Right lobe of liver (tissue), 4 donors: ENCODE measurements at regions not wholly inside any gene's neighbourhood (a gene's known extent, or its start where the extent isn't known, plus 50 kb on each side); places are given as distances from the start of the nearest gene placed in this dataset.

Experiments used
- POLR2A ChIP-seq: fragments of 450-650 bp; IDR thresholded peaks from one replicate; pipeline ENCODE4 v1.6.1; 2017; ENCODE audit warnings: antibody characterized with exemption, mild to moderate bottlenecking
- TF ChIP-seq, protein P1 (sequence below), 4 donors: fragments of 200-600 bp in 3 of 4; fragments of 450-650 bp in 1 of 4; IDR thresholded peaks; one replicate each; pipeline versions ENCODE4 v1.5.1 to v1.8.0; 2016 to 2022; ENCODE audit warnings: antibody characterized with exemption in 4 of 4, mild to moderate bottlenecking in 2 of 4
- donor health status: DM: no; HTN: no; CAD: no.
- donor health status: DM: no; HTN: no; CAD: no.
- donor health status: DM: no; HTN: yes; CAD: no.

DNA sequence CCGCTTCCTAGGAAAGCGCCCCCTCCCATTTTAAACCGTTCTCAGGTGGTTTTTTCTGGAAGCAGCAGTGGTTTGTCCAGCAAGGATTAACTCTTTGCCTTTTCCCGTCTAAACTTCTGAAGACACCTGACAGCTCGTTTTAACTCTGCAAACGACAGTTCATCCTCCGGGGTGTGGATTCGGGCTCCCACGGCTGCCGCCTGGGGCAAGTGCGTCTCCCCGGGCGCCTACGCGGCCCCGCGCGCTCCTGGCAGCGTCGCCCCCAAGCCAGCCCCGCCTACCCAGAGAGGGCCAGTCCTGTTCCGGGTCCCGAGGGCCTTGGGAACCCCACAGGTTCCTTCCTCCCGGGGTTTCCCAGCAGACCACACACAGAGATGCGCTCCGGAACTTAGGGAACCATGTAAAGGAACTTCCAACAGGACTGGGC, 54.4 kb downstream of the PRR18 start:
- TF ChIP-seq POLR2A = no peak
- TF ChIP-seq, protein P1, sequence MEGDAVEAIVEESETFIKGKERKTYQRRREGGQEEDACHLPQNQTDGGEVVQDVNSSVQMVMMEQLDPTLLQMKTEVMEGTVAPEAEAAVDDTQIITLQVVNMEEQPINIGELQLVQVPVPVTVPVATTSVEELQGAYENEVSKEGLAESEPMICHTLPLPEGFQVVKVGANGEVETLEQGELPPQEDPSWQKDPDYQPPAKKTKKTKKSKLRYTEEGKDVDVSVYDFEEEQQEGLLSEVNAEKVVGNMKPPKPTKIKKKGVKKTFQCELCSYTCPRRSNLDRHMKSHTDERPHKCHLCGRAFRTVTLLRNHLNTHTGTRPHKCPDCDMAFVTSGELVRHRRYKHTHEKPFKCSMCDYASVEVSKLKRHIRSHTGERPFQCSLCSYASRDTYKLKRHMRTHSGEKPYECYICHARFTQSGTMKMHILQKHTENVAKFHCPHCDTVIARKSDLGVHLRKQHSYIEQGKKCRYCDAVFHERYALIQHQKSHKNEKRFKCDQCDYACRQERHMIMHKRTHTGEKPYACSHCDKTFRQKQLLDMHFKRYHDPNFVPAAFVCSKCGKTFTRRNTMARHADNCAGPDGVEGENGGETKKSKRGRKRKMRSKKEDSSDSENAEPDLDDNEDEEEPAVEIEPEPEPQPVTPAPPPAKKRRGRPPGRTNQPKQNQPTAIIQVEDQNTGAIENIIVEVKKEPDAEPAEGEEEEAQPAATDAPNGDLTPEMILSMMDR (IDR thresholded peaks at IDR 0.05) = no peak
